ENCODE measurements at regions not wholly inside any gene's neighbourhood (a gene's known extent, or its start where the extent isn't known, plus 50 kb on each side); places are given as distances from the start of the nearest gene placed in this dataset.

- TF ChIP-seq, protein P1, sequence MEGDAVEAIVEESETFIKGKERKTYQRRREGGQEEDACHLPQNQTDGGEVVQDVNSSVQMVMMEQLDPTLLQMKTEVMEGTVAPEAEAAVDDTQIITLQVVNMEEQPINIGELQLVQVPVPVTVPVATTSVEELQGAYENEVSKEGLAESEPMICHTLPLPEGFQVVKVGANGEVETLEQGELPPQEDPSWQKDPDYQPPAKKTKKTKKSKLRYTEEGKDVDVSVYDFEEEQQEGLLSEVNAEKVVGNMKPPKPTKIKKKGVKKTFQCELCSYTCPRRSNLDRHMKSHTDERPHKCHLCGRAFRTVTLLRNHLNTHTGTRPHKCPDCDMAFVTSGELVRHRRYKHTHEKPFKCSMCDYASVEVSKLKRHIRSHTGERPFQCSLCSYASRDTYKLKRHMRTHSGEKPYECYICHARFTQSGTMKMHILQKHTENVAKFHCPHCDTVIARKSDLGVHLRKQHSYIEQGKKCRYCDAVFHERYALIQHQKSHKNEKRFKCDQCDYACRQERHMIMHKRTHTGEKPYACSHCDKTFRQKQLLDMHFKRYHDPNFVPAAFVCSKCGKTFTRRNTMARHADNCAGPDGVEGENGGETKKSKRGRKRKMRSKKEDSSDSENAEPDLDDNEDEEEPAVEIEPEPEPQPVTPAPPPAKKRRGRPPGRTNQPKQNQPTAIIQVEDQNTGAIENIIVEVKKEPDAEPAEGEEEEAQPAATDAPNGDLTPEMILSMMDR (IDR thresholded peaks at IDR 0.05): no peak
- no peak for TF ChIP-seq POLR2AphosphoS5 (IDR thresholded peaks at IDR 0.05)
- TF ChIP-seq POLR2A (IDR thresholded peaks at IDR 0.05): no peak
Observed at GRCh38 chr6:157748839-157749571, 74.0 kb upstream of the SNX9 start.
